ENCODE measurements at regions not wholly inside any gene's neighbourhood (a gene's known extent, or its start where the extent isn't known, plus 50 kb on each side); places are given as distances from the start of the nearest gene placed in this dataset.
"Not testable (repeated sequence)": the region's sequence is repeated elsewhere in the genome, so short reads cannot be mapped to it uniquely, and the experiment has no call there.

DNA sequence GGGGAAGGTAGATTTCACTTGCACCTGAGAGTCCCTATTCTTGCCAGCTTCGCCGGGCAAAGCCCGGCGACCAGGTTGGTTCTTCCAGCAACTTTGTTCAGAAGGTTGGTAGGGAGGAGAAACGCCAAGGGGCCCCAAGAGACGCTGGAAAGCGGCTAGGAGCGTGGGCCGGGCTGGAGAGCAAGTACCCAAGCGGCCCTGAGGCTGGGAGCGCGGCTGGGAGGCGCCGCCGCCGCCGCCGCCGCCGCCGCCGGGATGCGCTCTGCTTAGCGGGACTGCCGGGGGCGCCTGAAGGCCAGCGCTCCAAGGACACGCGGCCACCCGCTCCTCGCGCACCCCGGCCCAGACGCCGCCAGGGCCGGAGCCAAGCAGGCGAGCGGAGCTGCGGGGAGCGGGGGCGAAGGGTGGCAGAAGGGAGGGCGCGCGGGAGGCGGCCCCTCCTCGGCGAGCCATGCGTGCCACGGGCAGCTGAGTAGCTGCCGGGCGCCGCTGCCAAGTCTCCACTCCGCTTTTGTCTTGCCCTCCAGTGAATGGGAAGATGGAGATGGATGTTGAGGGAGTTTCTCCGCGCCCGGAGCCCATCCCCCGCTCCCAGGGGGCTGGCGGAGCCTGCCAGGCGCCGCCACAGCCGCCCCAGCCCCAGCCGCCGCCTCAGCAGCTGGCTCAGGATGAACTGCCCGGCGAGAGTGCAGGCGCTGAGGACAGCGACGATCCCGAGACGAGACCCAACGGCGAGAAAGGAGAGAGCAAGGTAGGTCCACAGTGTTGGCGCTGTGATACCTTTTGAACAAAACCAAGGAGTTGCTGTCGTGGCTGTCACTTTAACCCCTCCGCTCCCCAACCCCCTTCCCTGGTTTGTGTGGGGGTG, 227.4 kb upstream of the AZI2 start:
- no peak for DNase-seq

- no peak for DNase-seq
These were observed 228.1 kb upstream of the AZI2 start for GRCh38 chr3:28576614-28577200.

DNA sequence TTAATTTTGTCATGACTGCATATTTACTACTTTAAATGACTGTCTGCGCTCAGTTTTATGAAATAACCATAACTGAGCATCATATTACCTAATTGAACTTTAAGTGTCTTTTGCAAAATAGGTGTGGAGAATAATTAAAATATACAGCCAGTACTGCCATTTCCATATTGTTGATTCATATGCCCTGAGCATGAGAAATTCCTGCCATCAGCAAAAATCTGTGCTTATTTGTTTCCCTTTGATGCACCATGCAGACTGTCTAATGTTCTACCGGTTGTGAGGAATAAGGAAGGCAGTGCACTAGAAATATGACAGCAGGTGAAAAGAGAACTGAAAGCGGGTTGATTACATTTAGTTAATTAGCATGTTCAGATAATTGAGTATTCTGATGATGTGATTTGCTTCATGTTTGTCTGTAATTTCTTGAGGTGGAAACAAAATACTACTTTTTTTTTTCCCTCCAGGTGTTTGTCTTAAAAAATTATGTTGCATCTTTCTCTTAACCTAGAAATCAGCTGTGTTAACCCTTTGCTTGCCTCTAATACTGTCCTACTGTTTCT, 229.4 kb upstream of the AZI2 start:
- no peak for DNase-seq

GRCh38 chr3:28586325-28586724, 237.7 kb upstream of the AZI2 start:
- DNase-seq: no peak

DNA sequence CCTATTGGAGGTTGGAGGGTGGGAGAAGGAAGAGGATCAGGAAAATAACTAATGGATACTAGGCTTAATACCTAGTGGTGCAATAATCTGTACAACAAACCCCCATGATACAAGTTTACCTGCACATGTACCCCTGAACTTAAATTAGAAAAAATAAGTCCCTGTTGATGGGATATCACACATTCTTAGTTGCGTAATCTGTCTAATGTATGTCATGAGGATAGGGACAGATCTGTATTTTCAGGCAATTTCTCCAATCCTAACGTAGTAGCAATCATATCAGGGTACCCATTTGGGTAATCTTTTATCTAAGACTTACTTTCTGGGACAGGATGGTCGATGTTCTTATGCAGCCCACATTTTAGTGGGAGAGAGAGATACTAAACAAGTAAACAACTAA, 239.1 kb upstream of the AZI2 start:
- DNase-seq: no peak

- no peak for DNase-seq
These were observed 241.6 kb upstream of the AZI2 start for GRCh38 chr3:28590216-28590615.

DNA sequence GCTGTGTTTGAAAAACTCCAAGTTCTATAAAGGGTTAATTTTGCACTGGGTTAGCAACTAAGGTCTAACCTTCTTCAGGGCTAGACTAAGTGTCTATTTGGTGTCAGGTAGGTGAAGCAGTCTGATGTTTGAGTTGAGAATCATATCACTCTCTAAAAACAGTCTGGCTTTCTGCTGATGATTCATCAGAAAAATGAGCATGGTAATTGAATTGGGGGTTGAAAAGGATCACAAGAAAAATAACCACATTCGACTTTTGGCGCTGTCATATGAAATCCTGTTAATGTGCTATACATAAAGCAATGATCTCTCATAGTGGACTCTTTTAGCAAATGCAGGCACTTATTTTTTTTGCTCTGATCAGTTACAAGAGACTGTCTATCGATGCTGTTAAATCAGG, 242.2 kb upstream of the AZI2 start:
- DNase-seq: no peak

GRCh38 chr3:28595372-28595771, 246.7 kb upstream of the AZI2 start:
- no peak for DNase-seq

DNA sequence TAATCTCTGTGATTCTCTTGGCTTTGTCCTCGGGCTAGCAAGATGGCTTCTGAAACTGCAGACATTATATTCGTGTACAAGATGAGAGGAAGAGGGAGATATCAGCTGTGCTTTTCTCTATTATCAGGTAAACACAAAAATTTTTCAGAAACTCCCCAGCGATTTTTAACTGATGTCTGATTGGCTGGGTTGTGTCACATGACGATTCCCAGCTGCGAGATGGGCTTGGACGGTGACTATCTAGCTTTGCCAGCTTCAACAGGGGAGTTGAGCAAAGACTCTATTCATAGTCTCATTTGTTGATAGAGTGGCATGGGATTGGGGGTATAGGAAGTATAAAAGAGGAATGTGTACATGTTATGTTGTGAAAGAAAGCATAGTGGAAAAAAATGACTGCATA, 248.8 kb upstream of the AZI2 start:
- DNase-seq: no peak

DNA sequence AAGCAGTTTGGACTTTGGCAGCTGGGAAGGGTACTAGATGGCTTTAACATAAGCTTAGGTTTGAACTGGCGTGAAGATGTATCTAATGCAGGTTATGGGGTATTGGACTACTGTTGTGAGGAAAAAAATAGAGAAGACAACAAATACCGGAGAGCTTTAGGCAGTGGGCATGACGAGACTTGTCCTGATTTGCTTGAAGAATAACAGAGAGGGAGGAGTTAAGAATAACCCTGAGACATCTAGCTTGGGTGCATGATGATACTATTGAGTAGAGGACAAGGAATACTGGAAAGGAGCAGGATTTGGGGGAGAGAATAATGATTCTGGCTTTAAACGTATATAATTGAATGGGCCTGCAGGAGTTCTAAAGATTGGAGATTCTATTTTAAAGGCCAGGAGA, 249.5 kb upstream of the AZI2 start:
- DNase-seq: no peak

- DNase-seq: no peak
These were observed 252.7 kb upstream of the AZI2 start for GRCh38 chr3:28601291-28601690.

- no peak for DNase-seq
These were observed 257.7 kb upstream of the AZI2 start for GRCh38 chr3:28606283-28606682.

- DNase-seq: no peak
These were observed 263.6 kb upstream of the AZI2 start for GRCh38 chr3:28612232-28612631.

DNA sequence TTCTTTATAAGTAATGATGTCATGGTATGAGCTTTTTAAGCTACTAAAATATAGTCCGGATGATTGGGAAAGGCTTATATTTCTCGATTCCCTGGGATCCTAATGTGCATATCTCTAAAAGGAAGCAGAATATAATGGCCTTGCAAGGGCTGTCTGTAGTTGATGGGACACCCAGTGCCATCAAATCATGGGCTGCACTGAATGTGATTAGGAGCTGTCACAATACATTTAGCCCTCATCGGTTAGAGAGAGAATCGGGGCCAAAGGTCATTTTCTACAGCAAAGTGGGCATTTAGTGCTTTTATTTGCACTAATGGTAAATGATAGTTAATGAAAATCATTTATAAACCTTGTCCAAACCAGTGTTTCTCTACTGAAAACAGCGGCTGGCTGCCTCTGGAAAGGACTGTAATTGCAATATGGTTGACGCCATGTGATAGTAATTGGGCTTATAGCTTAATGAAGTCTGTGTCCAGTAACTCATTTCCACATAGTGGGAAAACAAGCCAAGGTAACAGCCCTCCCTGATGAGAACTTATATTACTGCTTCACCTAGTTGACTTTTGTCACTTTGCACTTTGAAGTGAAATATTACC, 265.0 kb upstream of the AZI2 start:
- no peak for DNase-seq

- no peak for DNase-seq
These were observed 266.4 kb upstream of the AZI2 start for GRCh38 chr3:28615071-28615470.

DNA sequence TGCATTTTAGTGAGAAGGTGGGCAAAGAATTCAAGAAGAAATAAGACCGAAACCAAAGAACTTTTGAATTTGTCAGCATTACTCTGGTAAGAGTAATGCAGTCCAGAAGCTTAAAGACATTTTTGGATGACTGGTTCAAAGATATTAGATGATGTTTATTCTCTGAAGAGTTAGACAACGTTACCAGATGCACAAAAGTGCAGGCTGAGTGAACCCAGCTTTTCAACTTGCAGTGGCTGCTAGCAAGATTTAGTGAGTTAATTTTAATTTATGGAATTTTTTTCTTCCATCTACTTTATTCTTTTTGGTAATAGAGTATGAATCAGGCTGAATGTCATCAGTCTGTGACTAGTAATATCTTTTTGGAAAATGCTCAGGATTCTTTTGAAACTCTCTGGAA, 267.3 kb upstream of the AZI2 start:
- no peak for DNase-seq

- DNase-seq: no peak
These were observed 269.2 kb upstream of the AZI2 start for GRCh38 chr3:28617821-28618220.

DNA sequence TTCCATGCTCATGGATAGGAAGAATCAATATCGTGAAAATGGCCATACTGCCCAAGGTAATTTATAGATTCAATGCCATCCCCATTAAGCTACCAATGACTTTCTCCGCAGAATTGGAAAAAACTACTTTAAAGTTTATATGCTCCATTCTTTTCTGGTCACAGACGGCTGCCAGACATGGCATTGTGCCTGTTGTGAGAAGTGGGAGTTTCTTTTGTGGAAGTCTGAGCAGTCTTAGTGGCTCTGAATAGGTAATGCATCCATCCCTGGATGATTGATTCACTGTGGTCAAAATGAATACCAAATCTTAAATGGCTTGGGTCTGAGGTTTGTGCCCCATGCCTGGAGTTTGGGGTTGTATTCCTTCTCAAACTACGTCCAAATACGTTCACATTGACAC, 274.5 kb upstream of the AZI2 start:
- DNase-seq: no peak

DNA sequence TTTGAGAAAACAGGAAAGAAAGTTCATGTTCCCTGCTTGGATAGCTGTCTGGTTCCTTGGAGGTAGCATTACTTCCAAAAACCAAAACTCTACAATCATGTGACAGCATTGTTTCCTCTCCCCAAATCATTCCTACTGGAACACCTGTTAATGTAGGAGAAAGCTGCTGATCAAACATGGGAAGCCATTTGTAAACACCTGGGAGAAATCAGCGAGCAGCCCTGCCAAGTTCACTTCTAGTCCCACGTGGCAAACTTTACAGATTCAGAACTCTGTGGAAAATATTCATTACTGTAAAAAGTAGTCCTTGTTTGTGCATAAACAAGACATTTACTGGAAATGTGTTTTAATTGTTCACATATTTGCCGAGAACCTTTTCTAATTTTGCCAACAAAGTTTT, 275.5 kb upstream of the AZI2 start:
- DNase-seq: no peak

DNA sequence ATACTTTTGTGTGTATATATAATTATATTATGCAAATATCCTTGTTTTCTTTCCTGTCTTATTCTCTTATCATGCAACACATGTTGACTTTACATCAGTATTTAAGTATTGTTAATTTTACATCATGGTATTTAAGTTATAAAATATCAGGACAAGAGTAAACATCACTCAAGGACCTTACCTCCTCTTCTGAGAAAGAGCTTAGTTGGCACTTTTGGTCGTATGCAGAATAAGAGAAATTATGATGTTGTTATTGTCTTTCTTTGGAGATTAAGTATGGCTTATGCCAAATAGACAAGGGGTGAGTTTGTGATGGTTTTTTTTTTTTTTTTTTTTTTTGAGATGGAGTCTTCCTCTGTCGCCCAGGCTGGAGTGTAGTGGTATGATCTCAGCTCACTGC, 279.2 kb upstream of the AZI2 start:
- DNase-seq: not testable (repeated sequence)

- no peak for DNase-seq
These were observed 285.4 kb upstream of the AZI2 start for GRCh38 chr3:28634019-28634418.

DNA sequence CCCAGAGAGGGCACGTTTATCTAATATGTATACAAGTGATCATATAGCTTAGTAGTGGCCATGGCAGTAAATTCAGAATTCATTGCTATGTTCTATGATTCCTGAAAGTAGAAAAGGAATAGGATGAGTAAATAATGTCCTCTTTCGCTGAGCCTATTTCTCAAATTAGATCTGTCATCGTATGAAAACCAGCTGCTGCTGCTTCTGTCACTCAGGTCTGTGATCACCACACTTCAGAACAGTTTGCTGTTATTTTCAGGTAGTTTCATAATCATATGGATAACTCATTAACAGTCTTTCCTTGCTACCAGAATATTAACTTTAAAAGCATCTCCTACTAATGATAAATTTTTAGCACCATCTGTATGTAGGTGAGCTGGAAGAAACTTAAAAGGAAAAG, 289.1 kb upstream of the AZI2 start:
- no peak for DNase-seq

- no peak for DNase-seq
These were observed 296.5 kb upstream of the AZI2 start for GRCh38 chr3:28645149-28645548.

- DNase-seq: no peak
These were observed 297.8 kb upstream of the AZI2 start for GRCh38 chr3:28646435-28646834.

Measured in hematopoietic multipotent progenitor cell treated with erythropoietin and hydrocortisone succinate and interleukin-3 and kit ligand, for 8 days (in vitro differentiated cells).